C4-2B (cell line): ENCODE measurements at regions not wholly inside any gene's neighbourhood (a gene's known extent, or its start where the extent isn't known, plus 50 kb on each side); places are given as distances from the start of the nearest gene placed in this dataset.

ENCODE experiments used
- CTCF ChIP-seq: fragments of 450-650 bp; conservative IDR thresholded peaks from 2 replicates; pipeline ENCODE4 v1.5.1; 2017; ENCODE audit warnings: mild to moderate bottlenecking
- ZFX ChIP-seq: fragments of 450-650 bp; IDR thresholded peaks from 2 replicates; pipeline ENCODE4 v1.6.1; 2017

DNA sequence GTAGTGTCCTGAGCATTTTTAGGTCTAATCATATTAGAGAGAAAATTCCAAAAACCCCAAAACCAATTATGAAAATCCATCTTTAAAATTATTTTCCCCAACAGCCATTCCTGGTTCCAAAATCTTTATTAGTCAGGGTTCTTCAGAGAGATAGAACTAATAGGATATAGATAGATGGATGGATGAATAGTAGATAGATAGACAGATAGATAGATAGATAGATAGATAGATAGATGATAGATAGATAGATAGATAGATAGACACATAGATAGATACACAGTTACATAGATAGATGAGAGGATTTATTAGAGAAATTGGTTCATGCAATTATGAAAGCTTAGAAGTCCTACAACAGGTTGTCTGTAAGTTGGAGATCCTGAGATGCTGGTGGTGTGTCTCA lies 122.7 kb upstream of the POGK start:
- TF ChIP-seq CTCF = no peak
- no peak for TF ChIP-seq ZFX
